ENCODE measurements at regions not wholly inside any gene's neighbourhood (a gene's known extent, or its start where the extent isn't known, plus 50 kb on each side); places are given as distances from the start of the nearest gene placed in this dataset.

DNA sequence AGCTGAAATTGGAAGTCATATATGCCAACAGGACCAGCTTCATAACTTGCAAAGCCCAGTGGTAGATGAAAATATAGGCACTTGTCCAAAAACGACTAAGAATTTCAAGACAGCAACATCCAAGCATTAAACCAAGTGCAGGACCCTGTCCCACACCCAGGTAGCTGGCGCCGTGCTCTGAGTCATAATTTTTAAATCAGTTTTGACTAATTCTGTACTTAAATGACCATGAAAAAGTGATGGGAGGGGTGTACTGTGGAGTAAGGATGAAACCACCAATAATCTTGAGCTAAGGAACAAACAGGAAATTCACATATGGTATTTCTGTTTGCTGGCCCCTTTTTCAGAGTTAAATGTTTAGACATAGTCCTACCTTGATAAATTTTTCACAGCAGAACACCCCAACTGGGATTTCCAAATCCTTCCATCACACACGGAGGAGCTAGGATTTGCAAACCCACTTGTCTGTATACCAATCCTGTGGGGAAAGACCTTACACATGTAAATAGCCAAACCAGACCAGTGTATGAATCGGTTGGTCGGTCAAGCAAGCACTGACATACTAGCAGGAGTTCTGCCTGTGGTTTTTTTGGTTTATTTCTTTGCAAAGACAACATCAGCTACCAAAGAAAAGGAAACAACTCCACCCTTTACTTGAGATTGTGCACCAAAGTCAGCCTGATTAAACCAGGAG lies 235.7 kb upstream of the RAB4A start:
- TF ChIP-seq, protein P1, sequence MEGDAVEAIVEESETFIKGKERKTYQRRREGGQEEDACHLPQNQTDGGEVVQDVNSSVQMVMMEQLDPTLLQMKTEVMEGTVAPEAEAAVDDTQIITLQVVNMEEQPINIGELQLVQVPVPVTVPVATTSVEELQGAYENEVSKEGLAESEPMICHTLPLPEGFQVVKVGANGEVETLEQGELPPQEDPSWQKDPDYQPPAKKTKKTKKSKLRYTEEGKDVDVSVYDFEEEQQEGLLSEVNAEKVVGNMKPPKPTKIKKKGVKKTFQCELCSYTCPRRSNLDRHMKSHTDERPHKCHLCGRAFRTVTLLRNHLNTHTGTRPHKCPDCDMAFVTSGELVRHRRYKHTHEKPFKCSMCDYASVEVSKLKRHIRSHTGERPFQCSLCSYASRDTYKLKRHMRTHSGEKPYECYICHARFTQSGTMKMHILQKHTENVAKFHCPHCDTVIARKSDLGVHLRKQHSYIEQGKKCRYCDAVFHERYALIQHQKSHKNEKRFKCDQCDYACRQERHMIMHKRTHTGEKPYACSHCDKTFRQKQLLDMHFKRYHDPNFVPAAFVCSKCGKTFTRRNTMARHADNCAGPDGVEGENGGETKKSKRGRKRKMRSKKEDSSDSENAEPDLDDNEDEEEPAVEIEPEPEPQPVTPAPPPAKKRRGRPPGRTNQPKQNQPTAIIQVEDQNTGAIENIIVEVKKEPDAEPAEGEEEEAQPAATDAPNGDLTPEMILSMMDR (IDR thresholded peaks at IDR 0.05; ENCODE audit: low read length) = no peak
- TF ChIP-seq EZH2phosphoT487 (IDR thresholded peaks at IDR 0.05; ENCODE audit: low read length) = no peak
